ENCODE measurements at regions not wholly inside any gene's neighbourhood (a gene's known extent, or its start where the extent isn't known, plus 50 kb on each side); places are given as distances from the start of the nearest gene placed in this dataset.
"Not testable (repeated sequence)": the region's sequence is repeated elsewhere in the genome, so short reads cannot be mapped to it uniquely, and the experiment has no call there.

GRCh38 chr16:88227722-88228482, 154.9 kb upstream of the ZNF469 start:
- DNase-seq (ENCODE audit: low read depth, low spot score): not testable (repeated sequence)

- not testable (repeated sequence) for DNase-seq (ENCODE audit: low read depth, low spot score)
These were observed 154.0 kb upstream of the ZNF469 start for GRCh38 chr16:88228751-88229150.

GRCh38 chr16:88229710-88230109, 153.0 kb upstream of the ZNF469 start:
- not testable (repeated sequence) for DNase-seq (ENCODE audit: low read depth, low spot score)

GRCh38 chr16:88230276-88230966, 152.3 kb upstream of the ZNF469 start:
- DNase-seq (ENCODE audit: low read depth, low spot score): not testable (repeated sequence)

- DNase-seq (ENCODE audit: low read depth, low spot score): not testable (repeated sequence)
These were observed 151.7 kb upstream of the ZNF469 start for GRCh38 chr16:88230967-88231615.

GRCh38 chr16:88231839-88232238, 150.9 kb upstream of the ZNF469 start:
- DNase-seq (ENCODE audit: low read depth, low spot score): not testable (repeated sequence)

- DNase-seq (ENCODE audit: low read depth, low spot score): not testable (repeated sequence)
These were observed 150.1 kb upstream of the ZNF469 start for GRCh38 chr16:88232401-88233258.

GRCh38 chr16:88233621-88234420, 148.9 kb upstream of the ZNF469 start:
- not testable (repeated sequence) for DNase-seq (ENCODE audit: low read depth, low spot score)

- not testable (repeated sequence) for DNase-seq (ENCODE audit: low read depth, low spot score)
These were observed 148.1 kb upstream of the ZNF469 start for GRCh38 chr16:88234421-88235271.

- DNase-seq (ENCODE audit: low read depth, low spot score): not testable (repeated sequence)
These were observed 147.1 kb upstream of the ZNF469 start for GRCh38 chr16:88235691-88236090.

GRCh38 chr16:88236229-88236628, 146.5 kb upstream of the ZNF469 start:
- not testable (repeated sequence) for DNase-seq (ENCODE audit: low read depth, low spot score)

GRCh38 chr16:88237314-88237713, 145.4 kb upstream of the ZNF469 start:
- not testable (repeated sequence) for DNase-seq (ENCODE audit: low read depth, low spot score)

- not testable (repeated sequence) for DNase-seq (ENCODE audit: low read depth, low spot score)
These were observed 144.9 kb upstream of the ZNF469 start for GRCh38 chr16:88237761-88238415.

GRCh38 chr16:88238732-88239274, 144.0 kb upstream of the ZNF469 start:
- peak; percentile 95 for DNase-seq (ENCODE audit: low read depth, low spot score)

GRCh38 chr16:88240118-88240517, 142.6 kb upstream of the ZNF469 start:
- DNase-seq (ENCODE audit: low read depth, low spot score): peak; percentile 55

- not testable (repeated sequence) for DNase-seq (ENCODE audit: low read depth, low spot score)
These were observed 142.0 kb upstream of the ZNF469 start for GRCh38 chr16:88240776-88241175.

GRCh38 chr16:88241404-88242311, 141.1 kb upstream of the ZNF469 start:
- not testable (repeated sequence) for DNase-seq (ENCODE audit: low read depth, low spot score)
